Mesodermal cell (in vitro differentiated cells): ENCODE measurements at regions not wholly inside any gene's neighbourhood (a gene's known extent, or its start where the extent isn't known, plus 50 kb on each side); places are given as distances from the start of the nearest gene placed in this dataset.

Experiments used
- H3K27ac ChIP-seq: 2 replicates; pipeline ENCODE4 v1.7.0; 2013; ENCODE audit warnings: mild to moderate bottlenecking, low read depth, low read length, moderate library complexity; ENCODE audit not compliant: severe bottlenecking
- H3K36me3 ChIP-seq: 2 replicates; pipeline ENCODE4 v1.7.1; 2013; ENCODE audit warnings: mild to moderate bottlenecking, low read length, moderate library complexity; ENCODE audit not compliant: control insufficient read depth, insufficient read depth
- H3K4me1 ChIP-seq: one replicate; pipeline ENCODE4 v1.7.1; 2013; ENCODE audit warnings: mild to moderate bottlenecking, low read length; ENCODE audit not compliant: insufficient read depth, control insufficient read depth, poor library complexity, severe bottlenecking
- H3K4me3 ChIP-seq: 2 replicates; pipeline ENCODE4 v1.7.0; 2013; ENCODE audit warnings: low read length, control low read depth, mild to moderate bottlenecking; ENCODE audit not compliant: insufficient read depth, poor library complexity, severe bottlenecking; ENCODE audit errors: extremely low read depth
- H3K9me3 ChIP-seq: 2 replicates; pipeline ENCODE4 v1.7.1; 2013; ENCODE audit warnings: mild to moderate bottlenecking, low read length, moderate library complexity; ENCODE audit not compliant: control insufficient read depth
- WGBS, 2 experiments: methylation state at CpG; one replicate each; pipeline ENCODE4 v1.1.5; 2013; ENCODE audit warnings: missing lambda C conversion rate in 2 of 2; ENCODE audit not compliant: insufficient coverage in 2 of 2; 5-methylcytosine and 5-hydroxymethylcytosine counted together

GRCh38 chr5:167030500-167031120, 1260.8 kb upstream of the WWC1 start:
- Histone ChIP-seq H3K9me3 (no peaks in the 10 kb centered on the region), H3K27ac (no peak overlapping the region), H3K4me3 (no peak overlapping the region), H3K36me3 (no peaks in the 10 kb centered on the region), H3K4me1 (no peaks in the 10 kb centered on the region)
- 82 to 92% methylated on average over 7 to 10 of the region's 17 CpGs for WGBS, 2 experiments

- 80 to 89% methylated on average over 1 of the region's 4 CpGs for WGBS, 2 experiments
- no peaks in the 10 kb centered on the region for H3K9me3 ChIP-seq
- H3K27ac ChIP-seq = no peak overlapping the region
- H3K4me3 ChIP-seq = no peak overlapping the region
- no peaks in the 10 kb centered on the region for H3K4me1 ChIP-seq
- H3K36me3 ChIP-seq = no peaks in the 10 kb centered on the region
Measured at GRCh38 chr5:167036585-167036984, 1254.9 kb upstream of the WWC1 start.

GRCh38 chr5:167049043-167049663, 1242.3 kb upstream of the WWC1 start:
- H3K4me3 ChIP-seq = no peak overlapping the region
- no peaks in the 10 kb centered on the region for H3K36me3 ChIP-seq
- no peaks in the 10 kb centered on the region for H3K4me1 ChIP-seq
- H3K27ac ChIP-seq = no peak overlapping the region
- WGBS, 2 experiments = 42% methylated on average over 3 of the region's 7 CpGs; no CpG with 5 or more reads in 1 of the 2 experiments
- no peaks in the 10 kb centered on the region for H3K9me3 ChIP-seq

- Histone ChIP-seq H3K4me1 (no peaks in the 10 kb centered on the region), H3K36me3 (no peaks in the 10 kb centered on the region), H3K9me3 (no peaks in the 10 kb centered on the region), H3K27ac (no peak overlapping the region), H3K4me3 (no peak overlapping the region)
- 94 to 97% methylated on average over 7 to 9 of the region's 10 CpGs for WGBS, 2 experiments
Measured at GRCh38 chr5:167049771-167050567, 1241.5 kb upstream of the WWC1 start.

GRCh38 chr5:167050568-167051401, 1240.7 kb upstream of the WWC1 start:
- no peak overlapping the region for H3K27ac ChIP-seq
- 71 to 84% methylated on average over 4 to 6 of the region's 8 CpGs for WGBS, 2 experiments
- no peaks in the 10 kb centered on the region for H3K4me1 ChIP-seq
- H3K4me3 ChIP-seq = no peak overlapping the region
- no peaks in the 10 kb centered on the region for H3K9me3 ChIP-seq
- no peaks in the 10 kb centered on the region for H3K36me3 ChIP-seq

GRCh38 chr5:167051402-167051768, 1240.1 kb upstream of the WWC1 start:
- WGBS, 2 experiments = 92 to 97% methylated on average over 3 to 6 of the region's 7 CpGs
- no peaks in the 10 kb centered on the region for H3K36me3 ChIP-seq

GRCh38 chr5:167052791-167053190, 1238.7 kb upstream of the WWC1 start:
- Histone ChIP-seq H3K36me3 (no peaks in the 10 kb centered on the region), H3K9me3 (no peaks in the 10 kb centered on the region), H3K4me3 (no peak overlapping the region), H3K4me1 (no peaks in the 10 kb centered on the region), H3K27ac (no peak overlapping the region)
- 78 to 89% methylated on average over 1 of the region's 1 CpG for WGBS, 2 experiments

More at GRCh38 chr5:167051402-167051768, 1240.1 kb upstream of the WWC1 start:
- no peak overlapping the region for H3K27ac ChIP-seq
- no peaks in the 10 kb centered on the region for H3K9me3 ChIP-seq
- H3K4me1 ChIP-seq = no peaks in the 10 kb centered on the region
- H3K4me3 ChIP-seq = no peak overlapping the region

GRCh38 chr5:167057665-167058064, 1233.8 kb upstream of the WWC1 start:
- H3K36me3 ChIP-seq = no peaks in the 10 kb centered on the region
- H3K4me3 ChIP-seq = no peak overlapping the region
- no peaks in the 10 kb centered on the region for H3K9me3 ChIP-seq
- H3K27ac ChIP-seq = no peak overlapping the region
- H3K4me1 ChIP-seq = no peaks in the 10 kb centered on the region

- Histone ChIP-seq H3K9me3 (no peaks in the 10 kb centered on the region), H3K4me3 (no peak overlapping the region), H3K27ac (no peak overlapping the region), H3K4me1 (no peaks in the 10 kb centered on the region), H3K36me3 (no peaks in the 10 kb centered on the region)
- 52 to 100% methylated on average over 1 to 2 of the region's 4 CpGs for WGBS, 2 experiments
Measured at GRCh38 chr5:167061695-167062094, 1229.8 kb upstream of the WWC1 start.

- no peak overlapping the region for H3K27ac ChIP-seq
- H3K4me3 ChIP-seq = no peak overlapping the region
- H3K4me1 ChIP-seq = no peaks in the 10 kb centered on the region
- 83 to 86% methylated on average over 1 to 2 of the region's 4 CpGs for WGBS, 2 experiments
- H3K9me3 ChIP-seq = no peaks in the 10 kb centered on the region
- no peaks in the 10 kb centered on the region for H3K36me3 ChIP-seq
Measured at GRCh38 chr5:167063116-167063515, 1228.3 kb upstream of the WWC1 start.
